ENCODE measurements at regions not wholly inside any gene's neighbourhood (a gene's known extent, or its start where the extent isn't known, plus 50 kb on each side); places are given as distances from the start of the nearest gene placed in this dataset.

GRCh38 chr9:12516031-12516430 is 177.2 kb upstream of the TYRP1 start:
- DNase-seq (ENCODE audit: low spot score in 2 of 2) = no peak
- no peaks in the 10 kb centered on the region for H3K9me3 ChIP-seq
- H3K4me1 ChIP-seq = no peaks in the 10 kb centered on the region
- no peaks in the 10 kb centered on the region for H3K36me3 ChIP-seq
- H3K27ac ChIP-seq = no peak overlapping the region
- no peaks in the 10 kb centered on the region for H3K27me3 ChIP-seq
- WGBS = 61% methylated on average over 2 of the region's 2 CpGs
- TF ChIP-seq POLR2AphosphoS5 (IDR thresholded peaks at IDR 0.05) (no peak), EP300 (IDR thresholded peaks at IDR 0.05) (no peak), CTCF (IDR thresholded peaks at IDR 0.05) (no peak), POLR2A (IDR thresholded peaks at IDR 0.05) (no peak)
- no peak overlapping the region for H3K4me3 ChIP-seq

- TF ChIP-seq POLR2A (IDR thresholded peaks at IDR 0.05) = no peak
- no peak for TF ChIP-seq CTCF (IDR thresholded peaks at IDR 0.05)
- TF ChIP-seq EP300 (IDR thresholded peaks at IDR 0.05) = no peak
- TF ChIP-seq POLR2AphosphoS5 (IDR thresholded peaks at IDR 0.05) = no peak
- no peak for DNase-seq (ENCODE audit: low spot score in 2 of 2)
- no peak overlapping the region for H3K27ac ChIP-seq
These were observed 176.6 kb upstream of the TYRP1 start for GRCh38 chr9:12516573-12516972.

GRCh38 chr9:12538842-12539579 is 154.2 kb upstream of the TYRP1 start:
- H3K27me3 ChIP-seq = no peaks in the 10 kb centered on the region
- H3K36me3 ChIP-seq = no peaks in the 10 kb centered on the region
- H3K4me3 ChIP-seq = no peak overlapping the region
- H3K4me1 ChIP-seq = no peaks in the 10 kb centered on the region
- H3K9me3 ChIP-seq = no peaks in the 10 kb centered on the region
- 62% methylated on average over 13 of the region's 13 CpGs for WGBS
- no peak overlapping the region for H3K27ac ChIP-seq
- no peak for DNase-seq (ENCODE audit: low spot score in 2 of 2)
- TF ChIP-seq CTCF (IDR thresholded peaks at IDR 0.05) (no peak), POLR2AphosphoS5 (IDR thresholded peaks at IDR 0.05) (no peak), POLR2A (IDR thresholded peaks at IDR 0.05) (no peak), EP300 (IDR thresholded peaks at IDR 0.05) (no peak)

More at GRCh38 chr9:12516573-12516972, 176.6 kb upstream of the TYRP1 start:
- Histone ChIP-seq H3K9me3 (no peaks in the 10 kb centered on the region), H3K4me1 (no peaks in the 10 kb centered on the region), H3K4me3 (no peak overlapping the region), H3K27me3 (no peaks in the 10 kb centered on the region), H3K36me3 (no peaks in the 10 kb centered on the region)

- H3K27ac ChIP-seq = no peak overlapping the region
These were observed 153.6 kb upstream of the TYRP1 start for GRCh38 chr9:12539580-12539975.

More at GRCh38 chr9:12539580-12539975, 153.6 kb upstream of the TYRP1 start:
- Histone ChIP-seq H3K4me3 (no peak overlapping the region), H3K4me1 (no peaks in the 10 kb centered on the region), H3K36me3 (no peaks in the 10 kb centered on the region), H3K9me3 (no peaks in the 10 kb centered on the region), H3K27me3 (no peaks in the 10 kb centered on the region)
- DNase-seq (ENCODE audit: low spot score in 2 of 2) = no peak
- TF ChIP-seq POLR2AphosphoS5 (IDR thresholded peaks at IDR 0.05) (no peak), EP300 (IDR thresholded peaks at IDR 0.05) (no peak), CTCF (IDR thresholded peaks at IDR 0.05) (no peak), POLR2A (IDR thresholded peaks at IDR 0.05) (no peak)
- WGBS = 89% methylated on average over 4 of the region's 4 CpGs

All from suprapubic skin (tissue), 4 donors.